ENCODE measurements at regions not wholly inside any gene's neighbourhood (a gene's known extent, or its start where the extent isn't known, plus 50 kb on each side); places are given as distances from the start of the nearest gene placed in this dataset.
"Not testable (repeated sequence)": the region's sequence is repeated elsewhere in the genome, so short reads cannot be mapped to it uniquely, and the experiment has no call there.

GRCh38 chr10:3658766-3659165 is 126.2 kb downstream of the KLF6 start:
- DNase-seq: no peak

- DNase-seq: no peak
These were observed 128.8 kb downstream of the KLF6 start for GRCh38 chr10:3656214-3656613.

- DNase-seq: no peak
These were observed 129.5 kb downstream of the KLF6 start for GRCh38 chr10:3655528-3655927.

- no peak for DNase-seq
These were observed 130.0 kb downstream of the KLF6 start for GRCh38 chr10:3654980-3655379.

GRCh38 chr10:3654496-3654895 is 130.5 kb downstream of the KLF6 start:
- DNase-seq: no peak

GRCh38 chr10:3653303-3653702 is 131.7 kb downstream of the KLF6 start:
- DNase-seq: not testable (repeated sequence)

GRCh38 chr10:3652886-3653285 is 132.1 kb downstream of the KLF6 start:
- no peak for DNase-seq

- no peak for DNase-seq
These were observed 132.9 kb downstream of the KLF6 start for GRCh38 chr10:3651969-3652653.

GRCh38 chr10:3648576-3648975 is 136.4 kb downstream of the KLF6 start:
- DNase-seq: no peak

GRCh38 chr10:3648170-3648569 is 136.8 kb downstream of the KLF6 start:
- no peak for DNase-seq

- no peak for DNase-seq
These were observed 137.9 kb downstream of the KLF6 start for GRCh38 chr10:3647074-3647473.

GRCh38 chr10:3645406-3645805 is 139.6 kb downstream of the KLF6 start:
- DNase-seq: no peak

- DNase-seq: no peak
These were observed 144.2 kb downstream of the KLF6 start for GRCh38 chr10:3640816-3641215.

- no peak for DNase-seq
These were observed 145.5 kb downstream of the KLF6 start for GRCh38 chr10:3639546-3639945.

GRCh38 chr10:3636356-3637181 is 148.4 kb downstream of the KLF6 start:
- DNase-seq: peak; percentile 15

- no peak for DNase-seq
These were observed 149.3 kb downstream of the KLF6 start for GRCh38 chr10:3635697-3636096.

GRCh38 chr10:3635211-3635671 is 149.8 kb downstream of the KLF6 start:
- DNase-seq: no peak

- not testable (repeated sequence) for DNase-seq
These were observed 150.4 kb downstream of the KLF6 start for GRCh38 chr10:3634646-3635045.

GRCh38 chr10:3631701-3632330 is 153.2 kb downstream of the KLF6 start:
- DNase-seq: no peak

- DNase-seq: no peak
These were observed 153.7 kb downstream of the KLF6 start for GRCh38 chr10:3631291-3631690.

- no peak for DNase-seq
These were observed 158.9 kb downstream of the KLF6 start for GRCh38 chr10:3625959-3626751.

GRCh38 chr10:3624367-3624766 is 160.6 kb downstream of the KLF6 start:
- no peak for DNase-seq

GRCh38 chr10:3623746-3624145 is 161.3 kb downstream of the KLF6 start:
- DNase-seq: no peak
